Natural killer cell (primary cell): ENCODE measurements at regions not wholly inside any gene's neighbourhood (a gene's known extent, or its start where the extent isn't known, plus 50 kb on each side); places are given as distances from the start of the nearest gene placed in this dataset.
"Not testable (repeated sequence)": the region's sequence is repeated elsewhere in the genome, so short reads cannot be mapped to it uniquely, and the experiment has no call there.

Experiments used
- ATAC-seq, 3 donors: fragments of 150-1000 bp in 2 of 3; fragments of 200-7000 bp in 1 of 3; cut with Tn5 transposase; 1 replicate in 1 of 3; 2 replicates in 2 of 3; pipeline ENCODE4 v1.10.0; 2021; ENCODE audit warnings: mild to moderate bottlenecking in 2 of 3, moderate library complexity in 2 of 3
- DNase-seq, 2 donors: peaks; one replicate each; pipeline versions ENCODE4 v3.0.0 to v3.0.0-alpha.2; 2013 to 2021; ENCODE audit warnings: mixed read lengths in 1 of 2
- H3K27ac ChIP-seq: one replicate; pipeline ENCODE4 v1.5.1; 2013; ENCODE audit warnings: mild to moderate bottlenecking, low read length
- H3K27me3 ChIP-seq: one replicate; pipeline ENCODE4 v1.6.1; 2013; ENCODE audit warnings: low read length; ENCODE audit not compliant: control insufficient read depth, insufficient read depth
- H3K36me3 ChIP-seq: one replicate; pipeline ENCODE4 v1.6.1; 2013; ENCODE audit warnings: low read length; ENCODE audit not compliant: control insufficient read depth, insufficient read depth
- H3K4me1 ChIP-seq: one replicate; pipeline ENCODE4 v1.6.1; 2013; ENCODE audit warnings: low read length; ENCODE audit not compliant: control insufficient read depth, insufficient read depth
- H3K4me3 ChIP-seq: one replicate; pipeline ENCODE4 v1.5.1; 2013; ENCODE audit warnings: low read length
- H3K9me3 ChIP-seq: one replicate; pipeline ENCODE4 v1.6.1; 2013; ENCODE audit warnings: low read length; ENCODE audit not compliant: control insufficient read depth, insufficient read depth
- H3K27ac Mint-ChIP-seq, 2 donors: one replicate each; pipeline ENCODE4 v1.8.0; 2022; ENCODE audit warnings: mild to moderate bottlenecking in 2 of 2, mixed read lengths in 2 of 2, moderate library complexity in 1 of 2
- H3K27me3 Mint-ChIP-seq, 2 donors: one replicate each; pipeline ENCODE4 v1.8.0; 2022; ENCODE audit warnings: low read depth in 2 of 2, mixed read lengths in 2 of 2
- H3K36me3 Mint-ChIP-seq: one replicate; pipeline ENCODE4 v1.8.0; 2022; ENCODE audit warnings: mixed read lengths
- H3K4me1 Mint-ChIP-seq, 2 donors: one replicate each; pipeline ENCODE4 v1.8.0; 2022; ENCODE audit warnings: mixed read lengths in 2 of 2
- H3K4me3 Mint-ChIP-seq: one replicate; pipeline ENCODE4 v1.8.0; 2022; ENCODE audit warnings: mild to moderate bottlenecking, moderate library complexity, mixed read lengths
- H3K9me3 Mint-ChIP-seq, 2 donors: one replicate each; pipeline ENCODE4 v1.8.0; 2022; ENCODE audit warnings: mixed read lengths in 2 of 2
- WGBS: methylation state at CpG from one replicate; pipeline ENCODE4 v1.1.7; 2013; ENCODE audit warnings: missing lambda C conversion rate; ENCODE audit not compliant: insufficient coverage; 5-methylcytosine and 5-hydroxymethylcytosine counted together
- intact Hi-C: fragments of 100-400 bp; cut with micrococcal nuclease; formaldehyde crosslinking; loops from one replicate; pipeline ENCODE4 v1.14.2; 2022
- TF ChIP-seq, protein P1 (sequence below): fragments of 200-600 bp; IDR thresholded peaks from one replicate; pipeline ENCODE4 v1.8.0; 2022; ENCODE audit warnings: antibody characterized with exemption

DNA sequence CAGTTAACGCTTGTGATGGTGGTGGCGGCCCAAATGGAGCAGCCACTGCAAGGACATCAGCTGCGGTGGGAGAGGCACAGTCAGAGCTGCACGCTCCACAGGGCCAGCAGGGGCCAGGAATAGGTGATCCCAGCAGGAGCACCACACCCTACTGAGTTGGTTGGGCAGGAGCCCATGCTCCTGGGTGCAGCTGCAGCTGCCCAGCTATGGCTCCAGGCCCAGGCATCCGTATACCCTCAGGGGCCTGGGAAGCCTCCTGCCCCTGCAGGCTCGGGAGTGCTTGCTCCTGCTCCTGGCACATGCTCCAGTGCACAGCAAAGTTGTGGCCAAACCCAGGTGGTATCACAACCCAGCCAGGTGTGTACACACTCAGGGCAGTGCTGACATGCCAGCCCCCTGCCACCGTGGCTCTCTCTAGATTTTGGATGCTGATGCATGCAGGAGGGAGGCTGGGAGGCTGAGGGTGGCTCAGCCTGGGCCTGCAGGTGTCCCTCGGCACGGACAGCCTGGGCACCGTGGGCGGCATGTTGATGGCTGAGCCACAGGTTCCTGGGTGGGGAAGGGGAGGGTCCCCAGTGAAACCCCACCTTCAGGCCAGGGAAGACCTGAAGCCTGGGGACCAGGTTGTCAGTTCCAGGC lies 150.2 kb downstream of the CXXC4 start:
- Histone ChIP-seq H3K27me3 (no peaks in the 10 kb centered on the region), H3K27ac (no peak overlapping the region), H3K36me3 (no peaks in the 10 kb centered on the region), H3K9me3 (peaks cover 11% of the 10 kb centered on the region), H3K4me1 (no peaks in the 10 kb centered on the region), H3K4me3 (no peak overlapping the region)
- no peak for ATAC-seq
- Mint-ChIP-seq H3K27ac (no peak overlapping the region), H3K36me3 (peaks cover 7% of the 10 kb centered on the region), H3K4me1 (no peaks in the 10 kb centered on the region), H3K4me3 (no peak overlapping the region), H3K27me3 (no peaks in the 10 kb centered on the region), H3K9me3 (peaks cover 11 to 12% of the 10 kb centered on the region in 2 donors)
- TF ChIP-seq, protein P1, sequence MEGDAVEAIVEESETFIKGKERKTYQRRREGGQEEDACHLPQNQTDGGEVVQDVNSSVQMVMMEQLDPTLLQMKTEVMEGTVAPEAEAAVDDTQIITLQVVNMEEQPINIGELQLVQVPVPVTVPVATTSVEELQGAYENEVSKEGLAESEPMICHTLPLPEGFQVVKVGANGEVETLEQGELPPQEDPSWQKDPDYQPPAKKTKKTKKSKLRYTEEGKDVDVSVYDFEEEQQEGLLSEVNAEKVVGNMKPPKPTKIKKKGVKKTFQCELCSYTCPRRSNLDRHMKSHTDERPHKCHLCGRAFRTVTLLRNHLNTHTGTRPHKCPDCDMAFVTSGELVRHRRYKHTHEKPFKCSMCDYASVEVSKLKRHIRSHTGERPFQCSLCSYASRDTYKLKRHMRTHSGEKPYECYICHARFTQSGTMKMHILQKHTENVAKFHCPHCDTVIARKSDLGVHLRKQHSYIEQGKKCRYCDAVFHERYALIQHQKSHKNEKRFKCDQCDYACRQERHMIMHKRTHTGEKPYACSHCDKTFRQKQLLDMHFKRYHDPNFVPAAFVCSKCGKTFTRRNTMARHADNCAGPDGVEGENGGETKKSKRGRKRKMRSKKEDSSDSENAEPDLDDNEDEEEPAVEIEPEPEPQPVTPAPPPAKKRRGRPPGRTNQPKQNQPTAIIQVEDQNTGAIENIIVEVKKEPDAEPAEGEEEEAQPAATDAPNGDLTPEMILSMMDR, result no peak
- intact Hi-C loops, result no loop called here
- 86% methylated on average over 11 of the region's 11 CpGs for WGBS
- no peak for DNase-seq

DNA sequence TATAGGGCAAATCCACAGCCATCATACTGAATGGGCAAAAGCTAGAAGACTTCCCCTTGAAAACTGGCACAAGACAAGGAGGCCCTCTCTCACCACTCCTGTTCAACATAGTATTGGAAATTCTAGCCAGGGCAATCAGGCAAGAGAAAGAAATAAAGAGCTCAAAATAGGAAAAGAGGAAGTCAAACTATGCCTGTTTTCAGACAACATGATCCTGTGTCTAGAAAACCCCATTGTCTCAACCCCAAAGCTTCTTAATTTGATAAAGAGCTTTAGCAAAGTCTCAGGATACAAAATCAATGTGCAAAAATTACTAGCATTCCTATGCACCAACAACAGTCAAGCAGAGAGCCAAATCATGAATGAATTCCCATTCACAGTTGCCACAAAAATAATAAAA lies 160.3 kb downstream of the CXXC4 start:
- no peak overlapping the region for H3K27ac Mint-ChIP-seq

GRCh38 chr4:104330125-104330905 lies 164.4 kb downstream of the CXXC4 start:
- Histone ChIP-seq H3K27ac (no peak overlapping the region), H3K9me3 (no peaks in the 10 kb centered on the region), H3K4me3 (no peak overlapping the region), H3K27me3 (no peaks in the 10 kb centered on the region), H3K36me3 (no peaks in the 10 kb centered on the region), H3K4me1 (no peaks in the 10 kb centered on the region)
- Mint-ChIP-seq H3K4me3 (no peak overlapping the region), H3K9me3 (peaks cover 14 to 17% of the 10 kb centered on the region in 2 donors), H3K27ac (no peak overlapping the region), H3K36me3 (peaks cover 7% of the 10 kb centered on the region), H3K27me3 (no peaks in the 10 kb centered on the region), H3K4me1 (no peaks in the 10 kb centered on the region)
- DNase-seq, result no peak
- no peak for ATAC-seq
- 82% methylated on average over 5 of the region's 6 CpGs for WGBS
- intact Hi-C loops, result no loop called here
- TF ChIP-seq, protein P1, result no peak

More for the DNA sequence above, 160.3 kb downstream of the CXXC4 start:
- no peaks in the 10 kb centered on the region for H3K27me3 Mint-ChIP-seq
- Histone ChIP-seq H3K36me3 (no peaks in the 10 kb centered on the region), H3K27me3 (no peaks in the 10 kb centered on the region), H3K9me3 (no peaks in the 10 kb centered on the region), H3K27ac (no peak overlapping the region), H3K4me1 (no peaks in the 10 kb centered on the region), H3K4me3 (no peak overlapping the region)
- TF ChIP-seq, protein P1, result no peak
- H3K4me1 Mint-ChIP-seq, result no peaks in the 10 kb centered on the region
- intact Hi-C loops, result no loop called here
- ATAC-seq (no peak), DNase-seq (no peak)
- H3K4me3 Mint-ChIP-seq, result no peak overlapping the region
- H3K9me3 Mint-ChIP-seq, result peaks cover 14 to 17% of the 10 kb centered on the region in 2 donors
- H3K36me3 Mint-ChIP-seq, result no peaks in the 10 kb centered on the region

DNA sequence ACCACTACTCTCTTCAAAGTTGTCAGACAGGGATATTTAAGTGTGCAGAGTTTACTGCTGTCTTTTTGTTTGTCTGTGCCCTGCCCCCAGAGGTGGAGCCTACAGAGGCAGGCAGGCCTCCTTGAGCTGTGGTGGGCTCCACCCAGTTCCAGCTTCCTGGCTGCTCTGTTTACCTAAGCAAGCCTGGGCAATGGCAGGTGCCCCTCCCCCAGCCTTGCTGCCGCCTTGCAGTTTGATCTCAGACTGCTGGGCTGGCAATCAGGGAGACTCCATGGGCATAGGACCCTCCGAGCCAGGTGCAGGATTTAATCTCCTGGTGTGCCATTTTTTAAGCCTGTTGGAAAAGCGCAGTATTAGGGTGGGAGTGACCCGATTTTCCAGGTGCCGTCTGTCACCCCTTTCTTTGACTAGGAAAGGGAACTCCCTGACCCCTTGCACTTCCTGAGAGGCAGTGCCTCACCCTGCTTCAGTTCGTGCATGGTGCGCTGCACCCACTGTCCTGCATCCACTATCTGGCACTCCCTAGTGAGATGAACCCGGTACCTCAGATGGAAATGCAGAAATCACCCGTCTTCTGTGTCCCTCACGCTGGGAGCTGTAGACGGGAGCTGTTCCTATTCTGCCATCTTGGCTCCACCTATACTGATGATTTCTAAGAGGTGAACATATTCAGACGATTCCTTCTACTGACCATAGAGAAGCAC lies 167.6 kb downstream of the CXXC4 start:
- H3K27me3 Mint-ChIP-seq, H3K27ac Mint-ChIP-seq, H3K27ac ChIP-seq, H3K27me3 ChIP-seq, H3K4me3 Mint-ChIP-seq, H3K36me3 ChIP-seq, H3K4me1 Mint-ChIP-seq, H3K9me3 ChIP-seq, H3K4me1 ChIP-seq, intact Hi-C loops, H3K4me3 ChIP-seq, ATAC-seq, DNase-seq, H3K36me3 Mint-ChIP-seq: not testable (repeated sequence)
- H3K9me3 Mint-ChIP-seq, result peaks cover 6 to 11% of the 10 kb centered on the region in 2 donors
- 89% methylated on average over 11 of the region's 12 CpGs for WGBS
